ENCODE measurements at regions not wholly inside any gene's neighbourhood (a gene's known extent, or its start where the extent isn't known, plus 50 kb on each side); places are given as distances from the start of the nearest gene placed in this dataset.
A peak's percentile ranks its signal among the peaks of the same experiment; 100 is the strongest.

- Histone ChIP-seq H3K9me3 (ENCODE audit: insufficient read depth in 2 of 2, low read depth in 1 of 2, low read length in 1 of 2) (no peaks in the 10 kb centered on the region), H3K27ac (ENCODE audit: low read depth, low read length) (no peak overlapping the region), H4K91ac (replicated peaks; ENCODE audit: insufficient read length, low read length) (no peak overlapping the region), H3K79me1 (ENCODE audit: low read depth, low read length) (no peaks in the 10 kb centered on the region), H3K27me3 (replicated peaks in 1 of 4; ENCODE audit: control insufficient read depth in 3 of 4, extremely low read depth in 1 of 4, insufficient read depth in 3 of 4, low read length in 3 of 4) (no peaks in the 10 kb centered on the region), H4K20me1 (replicated peaks in 1 of 2; ENCODE audit: control insufficient read depth in 1 of 2, insufficient read depth in 2 of 2, low read length in 2 of 2) (no peaks in the 10 kb centered on the region), H2BK20ac (ENCODE audit: low read length) (0 out of 2 replicates have a peak overlapping the region, but pooled peaks have one; percentile 22), H3K4me1 (replicated peaks in 1 of 4; ENCODE audit: control insufficient read depth in 3 of 4, insufficient read depth in 4 of 4, low read length in 3 of 4) (peaks cover 0 to 29% (median 10%) of the 10 kb centered on the region in 4 experiments; a peak in 6 of 7 replicates), H3K18ac (ENCODE audit: extremely low read depth, low read length) (no peak overlapping the region), H4K5ac (ENCODE audit: insufficient read length, low read depth, low read length) (no peak overlapping the region), H3K4me2 (ENCODE audit: insufficient read depth in 1 of 2, low read depth in 2 of 2, low read length in 2 of 2) (no peak overlapping the region), H4K8ac (ENCODE audit: extremely low read depth, insufficient read depth, low read length) (no peak overlapping the region), H3K4me3 (ENCODE audit: extremely low read depth in 1 of 4, insufficient read depth in 2 of 4, low read depth in 3 of 4, low read length in 4 of 4) (no peak overlapping the region), H3K23ac (ENCODE audit: insufficient read length) (no peak overlapping the region), H3K9ac (replicated peaks in 1 of 4; ENCODE audit: extremely low read depth in 1 of 4, low read depth in 3 of 4, low read length in 3 of 4) (no peak overlapping the region), H3K79me2 (ENCODE audit: control insufficient read depth in 1 of 2, insufficient read depth in 2 of 2, low read length in 2 of 2) (no peaks in the 10 kb centered on the region), H3K14ac (ENCODE audit: insufficient read length) (no peak overlapping the region), H3K23me2 (ENCODE audit: low read depth, low read length) (no peaks in the 10 kb centered on the region), H2BK12ac (ENCODE audit: low read depth, low read length) (peak overlapping the region; percentile 23; the same call in 1 of the 2 replicates), H2BK5ac (ENCODE audit: low read depth, low read length) (no peak overlapping the region), H3K56ac (replicated peaks; ENCODE audit: insufficient read length, low read depth, low read length) (no peak overlapping the region), H2BK120ac (replicated peaks; ENCODE audit: low read depth, low read length) (no peak overlapping the region), H3K36me3 (ENCODE audit: control insufficient read depth in 2 of 4, insufficient read depth in 4 of 4, low read length in 3 of 4) (no peaks in the 10 kb centered on the region), H3K4ac (replicated peaks; ENCODE audit: insufficient read length, low read depth, low read length) (no peak overlapping the region), H2BK15ac (ENCODE audit: low read length) (no peak overlapping the region), H2AK5ac (ENCODE audit: low read depth, low read length) (no peak overlapping the region), H2AFZ (ENCODE audit: low read length) (no peak overlapping the region)
- 84% methylated on average over 9 of the region's 12 CpGs; no CpG with 5 or more reads in 1 of the 2 experiments for WGBS, 2 experiments (ENCODE audit: extremely low coverage in 1 of 2, insufficient coverage in 1 of 2, insufficient read length in 1 of 2, insufficient replicate concordance in 2 of 2, low coverage in 1 of 2, low lambda C conversion rate in 2 of 2, missing lambda C conversion rate in 1 of 2)
- FAIRE-seq (no peak), DNase-seq (ENCODE audit: low read depth in 1 of 2, low spot score in 2 of 2) (no peak)
- ChIA-PET CTCF (ENCODE audit: partially characterized antibody) (interaction anchor here (0.6 to 2.5 kb wide), 10 partner anchors 9 to 472 kb away, joined by 3 to 6 read pairs (median 3); no protein-coding TSS in a partner anchor), POLR2A (ENCODE audit: partially characterized antibody) (interaction anchor here (1.1 kb wide), 1 partner anchor 10 kb away, joined by 3 read pairs; no protein-coding TSS in a partner anchor)
- TF ChIP-seq KDM4A (IDR thresholded peaks at IDR 0.05; ENCODE audit: low read depth, low read length, severe bottlenecking) (no peak), SUZ12 (IDR thresholded peaks at IDR 0.05; ENCODE audit: low read length) (no peak), USF2 (IDR thresholded peaks at IDR 0.05; ENCODE audit: low read length) (no peak), POLR2AphosphoS5 (IDR thresholded peaks at IDR 0.05; ENCODE audit: low read depth, low read length) (no peak), FOSL1 (IDR thresholded peaks at IDR 0.05; ENCODE audit: insufficient read depth, low read depth, low read length) (no peak), SAP30 (IDR thresholded peaks at IDR 0.05; ENCODE audit: insufficient read depth, insufficient replicate concordance, low read length) (no peak)
These were observed 129.7 kb upstream of the MYCN start for GRCh38 chr2:15810477-15811150.
